HepG2 (cell line): ENCODE measurements at regions not wholly inside any gene's neighbourhood (a gene's known extent, or its start where the extent isn't known, plus 50 kb on each side); places are given as distances from the start of the nearest gene placed in this dataset.

Source experiments
- EHMT2 ChIP-seq: fragments of 200-600 bp; sonication (generic); IDR thresholded peaks from 2 replicates; pipeline ENCODE4 v1.7.0; 2017; ENCODE audit warnings: antibody characterized with exemption, low read depth, low read length, borderline replicate concordance
- HOXD1 ChIP-seq: sonication (generic); formaldehyde crosslinking; IDR thresholded peaks from 2 replicates; pipeline ENCODE4 v1.5.0; 2020; ENCODE audit warnings: missing genetic modification reagents
- MAFK ChIP-seq, 2 experiments: IDR thresholded peaks in 1 of 2; conservative IDR thresholded peaks in 1 of 2; 2 replicates each; pipeline ENCODE4 v1.6.1; 2011; ENCODE audit warnings: improper control_type of control experiment in 2 of 2, low read length in 2 of 2
- NFIC ChIP-seq: IDR thresholded peaks from 2 replicates; pipeline ENCODE4 v1.6.1; 2012; ENCODE audit warnings: mild to moderate bottlenecking, low read length, inconsistent platforms
- PATZ1 ChIP-seq: sonication (generic); formaldehyde crosslinking; IDR thresholded peaks from 2 replicates; pipeline ENCODE4 v1.4.0; 2020; ENCODE audit warnings: missing genetic modification reagents
- SIX1 ChIP-seq: sonication (generic); formaldehyde crosslinking; IDR thresholded peaks from 2 replicates; pipeline ENCODE4 v1.4.0; 2020; ENCODE audit warnings: missing genetic modification reagents, borderline replicate concordance
- SP1 ChIP-seq, 2 experiments: fragments of 450-650 bp in 1 of 2; sonication (generic) in 1 of 2; formaldehyde crosslinking in 1 of 2; IDR thresholded peaks; 2 replicates each; pipeline versions ENCODE4 v1.4.0 to v1.6.1; 2016 to 2020; ENCODE audit warnings: missing genetic modification reagents in 1 of 2
- SP5 ChIP-seq: IDR thresholded peaks from 2 replicates; pipeline ENCODE4 v1.6.1; 2016; ENCODE audit warnings: low read depth, borderline replicate concordance
- TFDP1 ChIP-seq: IDR thresholded peaks from 2 replicates; pipeline ENCODE4 v1.6.1; 2016; ENCODE audit warnings: missing compliant biosample characterization, missing genetic modification reagents, borderline replicate concordance
- TOE1 ChIP-seq: sonication (generic); formaldehyde crosslinking; IDR thresholded peaks from 2 replicates; pipeline ENCODE4 v1.4.0; 2020; ENCODE audit warnings: mild to moderate bottlenecking, missing genetic modification reagents
- TRIM24 ChIP-seq: sonication (generic); formaldehyde crosslinking; IDR thresholded peaks from 2 replicates; pipeline ENCODE4 v1.8.0; 2022; ENCODE audit warnings: mild to moderate bottlenecking, missing genetic modification reagents
- ZFP90 ChIP-seq: sonication (generic); formaldehyde crosslinking; IDR thresholded peaks from 2 replicates; pipeline ENCODE4 v1.8.0; 2022; ENCODE audit warnings: missing genetic modification reagents, mild to moderate bottlenecking, inconsistent platforms, borderline replicate concordance
- ZFX ChIP-seq: sonication (generic); formaldehyde crosslinking; IDR thresholded peaks from 2 replicates; pipeline ENCODE4 v1.4.0; 2020; ENCODE audit warnings: mild to moderate bottlenecking, low read depth, missing genetic modification reagents, moderate library complexity
- ZNF274 ChIP-seq: sonication (generic); formaldehyde crosslinking; IDR thresholded peaks from 2 replicates; pipeline ENCODE4 v1.5.1; 2020; ENCODE audit warnings: mild to moderate bottlenecking, missing genetic modification reagents
- ZNF280D ChIP-seq: sonication (generic); formaldehyde crosslinking; IDR thresholded peaks from 2 replicates; pipeline ENCODE4 v1.5.1; 2020; ENCODE audit warnings: mild to moderate bottlenecking, missing genetic modification reagents
- ZNF572 ChIP-seq: sonication (generic); formaldehyde crosslinking; IDR thresholded peaks from 2 replicates; pipeline ENCODE4 v1.5.1; 2020; ENCODE audit warnings: mild to moderate bottlenecking, missing genetic modification reagents
- ZNF816 ChIP-seq: sonication (generic); formaldehyde crosslinking; IDR thresholded peaks from 2 replicates; pipeline ENCODE4 v1.8.0; 2022; ENCODE audit warnings: missing genetic modification reagents, mild to moderate bottlenecking, borderline replicate concordance
- TF ChIP-seq, protein P1 (sequence below): sonication (generic); formaldehyde crosslinking; IDR thresholded peaks from 2 replicates; pipeline ENCODE4 v1.5.0; 2020; ENCODE audit warnings: mild to moderate bottlenecking, missing genetic modification reagents
- TF ChIP-seq, protein P2 (sequence below): sonication (generic); formaldehyde crosslinking; conservative IDR thresholded peaks from 2 replicates; pipeline ENCODE4 v1.4.0; 2020; ENCODE audit warnings: missing genetic modification reagents

GRCh38 chr6:157732416-157733161 is 90.5 kb upstream of the SNX9 start (continued):
- TF ChIP-seq ZNF280D (peak; percentile 88), ZNF274 (CRISPR knock-in tag) (no peak), ZNF816 (CRISPR knock-in tag) (no peak), HOXD1 (CRISPR knock-in tag) (0 out of 2 replicates have a peak, but pooled peaks have one; percentile 25), ZFP90 (CRISPR knock-in tag) (0 out of 2 replicates have a peak, but pooled peaks have one; percentile 15), EHMT2 (peak; percentile 59; the same call in 1 of the 2 replicates), TOE1 (CRISPR knock-in tag) (no peak), SP5 (CRISPR knock-in tag) (no peak), ZNF572 (CRISPR knock-in tag) (0 out of 2 replicates have a peak, but pooled peaks have one; percentile 26), ZFX (CRISPR knock-in tag) (peak; percentile 23; the same call in 1 of the 2 replicates), TRIM24 (CRISPR knock-in tag) (no peak), MAFK (conservative IDR thresholded peaks at IDR 0.05 in 1 of 2, IDR thresholded peaks at IDR 0.05 in 1 of 2; ENCODE audit: low read length in 2 of 2) (peak; percentile 64 to 73), SIX1 (CRISPR knock-in tag) (no peak), TFDP1 (CRISPR knock-in tag) (no peak), SP1 (IDR thresholded peaks at IDR 0.05) (no peak), SP1 (CRISPR knock-in tag; IDR thresholded peaks at IDR 0.05) (no peak; the same call in 1 of the 2 replicates), PATZ1 (CRISPR knock-in tag) (0 out of 2 replicates have a peak, but pooled peaks have one; percentile 10), NFIC (0 out of 2 replicates have a peak, but pooled peaks have one; percentile 40)
- TF ChIP-seq, protein P1, sequence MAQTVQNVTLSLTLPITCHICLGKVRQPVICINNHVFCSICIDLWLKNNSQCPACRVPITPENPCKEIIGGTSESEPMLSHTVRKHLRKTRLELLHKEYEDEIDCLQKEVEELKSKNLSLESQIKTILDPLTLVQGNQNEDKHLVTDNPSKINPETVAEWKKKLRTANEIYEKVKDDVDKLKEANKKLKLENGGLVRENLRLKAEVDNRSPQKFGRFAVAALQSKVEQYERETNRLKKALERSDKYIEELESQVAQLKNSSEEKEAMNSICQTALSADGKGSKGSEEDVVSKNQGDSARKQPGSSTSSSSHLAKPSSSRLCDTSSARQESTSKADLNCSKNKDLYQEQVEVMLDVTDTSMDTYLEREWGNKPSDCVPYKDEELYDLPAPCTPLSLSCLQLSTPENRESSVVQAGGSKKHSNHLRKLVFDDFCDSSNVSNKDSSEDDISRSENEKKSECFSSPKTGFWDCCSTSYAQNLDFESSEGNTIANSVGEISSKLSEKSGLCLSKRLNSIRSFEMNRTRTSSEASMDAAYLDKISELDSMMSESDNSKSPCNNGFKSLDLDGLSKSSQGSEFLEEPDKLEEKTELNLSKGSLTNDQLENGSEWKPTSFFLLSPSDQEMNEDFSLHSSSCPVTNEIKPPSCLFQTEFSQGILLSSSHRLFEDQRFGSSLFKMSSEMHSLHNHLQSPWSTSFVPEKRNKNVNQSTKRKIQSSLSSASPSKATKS (CRISPR knock-in tag): 0 out of 2 replicates have a peak, but pooled peaks have one; percentile 40
- TF ChIP-seq, protein P2, sequence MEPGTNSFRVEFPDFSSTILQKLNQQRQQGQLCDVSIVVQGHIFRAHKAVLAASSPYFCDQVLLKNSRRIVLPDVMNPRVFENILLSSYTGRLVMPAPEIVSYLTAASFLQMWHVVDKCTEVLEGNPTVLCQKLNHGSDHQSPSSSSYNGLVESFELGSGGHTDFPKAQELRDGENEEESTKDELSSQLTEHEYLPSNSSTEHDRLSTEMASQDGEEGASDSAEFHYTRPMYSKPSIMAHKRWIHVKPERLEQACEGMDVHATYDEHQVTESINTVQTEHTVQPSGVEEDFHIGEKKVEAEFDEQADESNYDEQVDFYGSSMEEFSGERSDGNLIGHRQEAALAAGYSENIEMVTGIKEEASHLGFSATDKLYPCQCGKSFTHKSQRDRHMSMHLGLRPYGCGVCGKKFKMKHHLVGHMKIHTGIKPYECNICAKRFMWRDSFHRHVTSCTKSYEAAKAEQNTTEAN: no peak
